ENCODE measurements at regions not wholly inside any gene's neighbourhood (a gene's known extent, or its start where the extent isn't known, plus 50 kb on each side); places are given as distances from the start of the nearest gene placed in this dataset.
A peak's percentile ranks its signal among the peaks of the same experiment; 100 is the strongest.
"Not testable (repeated sequence)": the region's sequence is repeated elsewhere in the genome, so short reads cannot be mapped to it uniquely, and the experiment has no call there.

DNA sequence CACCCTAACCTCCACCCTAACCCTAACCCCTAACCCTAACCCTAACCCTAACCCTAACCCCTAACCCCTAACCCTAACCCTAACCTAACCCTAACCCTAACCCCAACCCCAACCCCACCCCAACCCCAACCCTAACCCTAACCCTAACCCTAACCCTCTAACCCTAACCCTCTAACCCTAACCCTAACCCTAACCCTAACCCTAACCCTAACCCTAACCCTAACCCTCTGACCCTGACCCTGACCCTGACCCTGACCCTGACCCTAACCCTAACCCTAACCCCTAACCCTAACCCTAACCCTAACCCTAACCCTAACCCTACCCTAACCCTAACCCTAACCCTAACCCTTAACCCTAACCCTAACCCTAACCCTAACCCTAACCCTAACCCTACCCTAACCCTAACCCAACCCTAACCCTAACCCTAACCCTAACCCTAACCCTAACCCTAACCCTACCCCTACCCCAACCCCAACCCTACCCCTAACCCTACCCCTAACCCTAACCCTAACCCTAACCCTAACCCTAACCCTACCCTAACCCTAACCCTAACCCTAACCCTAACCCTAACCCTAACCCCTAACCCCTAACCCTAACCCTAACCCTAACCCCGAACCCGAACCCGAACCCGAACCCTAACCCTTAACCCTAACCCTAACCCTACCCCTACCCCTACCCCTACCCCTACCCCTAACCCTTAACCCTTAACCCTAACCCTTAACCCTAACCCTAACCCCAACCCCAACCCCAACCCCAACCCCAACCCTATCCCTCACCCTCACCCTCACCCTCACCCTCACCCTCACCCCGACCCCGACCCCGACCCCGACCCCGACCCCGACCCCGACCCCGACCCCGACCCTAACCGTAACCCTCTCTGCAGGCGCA lies 186.2 kb upstream of the CHL1 start:
- not testable (repeated sequence) for H3K36me3 Mint-ChIP-seq (ENCODE audit: low read depth, unreplicated experiment); H3K4me3 Mint-ChIP-seq (ENCODE audit: unreplicated experiment); H3K4me1 Mint-ChIP-seq (ENCODE audit: unreplicated experiment); H3K27me3 Mint-ChIP-seq (ENCODE audit: unreplicated experiment); H3K27ac Mint-ChIP-seq (ENCODE audit: unreplicated experiment); DNase-seq (ENCODE audit: low spot score)
- H3K9me3 Mint-ChIP-seq (ENCODE audit: unreplicated experiment) = peaks cover 13% of the 10 kb centered on the region

DNA sequence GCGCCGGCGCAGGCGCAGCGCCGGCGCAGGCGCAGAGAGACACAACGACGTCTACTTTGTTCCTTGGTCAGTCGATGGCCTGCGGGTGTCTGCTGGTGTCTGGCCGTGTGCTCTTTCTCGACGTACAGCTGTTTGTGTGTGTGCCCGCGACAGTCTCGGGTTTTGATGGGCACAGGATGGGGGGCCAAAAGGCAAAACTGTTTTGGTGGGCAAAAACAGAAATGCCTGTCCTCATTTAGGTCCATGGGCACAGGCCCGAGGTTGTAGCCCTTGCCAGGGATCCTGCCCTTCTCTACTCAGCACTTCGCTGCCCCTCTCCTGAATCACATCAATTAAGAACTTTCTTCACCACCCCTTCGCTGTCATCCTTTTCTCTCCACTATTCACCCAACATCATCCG lies 184.8 kb upstream of the CHL1 start:
- H3K27me3 Mint-ChIP-seq (ENCODE audit: unreplicated experiment) = peaks cover 4% of the 10 kb centered on the region
- H3K4me1 Mint-ChIP-seq (ENCODE audit: unreplicated experiment) = no peaks in the 10 kb centered on the region
- no peak for DNase-seq (ENCODE audit: low spot score)
- H3K36me3 Mint-ChIP-seq (ENCODE audit: low read depth, unreplicated experiment) = peaks cover 11% of the 10 kb centered on the region
- no peak overlapping the region for H3K27ac Mint-ChIP-seq (ENCODE audit: unreplicated experiment)
- peak overlapping the region; percentile 42 for H3K4me3 Mint-ChIP-seq (ENCODE audit: unreplicated experiment)
- H3K9me3 Mint-ChIP-seq (ENCODE audit: unreplicated experiment) = peaks cover 16% of the 10 kb centered on the region
- TF ChIP-seq, protein P1, sequence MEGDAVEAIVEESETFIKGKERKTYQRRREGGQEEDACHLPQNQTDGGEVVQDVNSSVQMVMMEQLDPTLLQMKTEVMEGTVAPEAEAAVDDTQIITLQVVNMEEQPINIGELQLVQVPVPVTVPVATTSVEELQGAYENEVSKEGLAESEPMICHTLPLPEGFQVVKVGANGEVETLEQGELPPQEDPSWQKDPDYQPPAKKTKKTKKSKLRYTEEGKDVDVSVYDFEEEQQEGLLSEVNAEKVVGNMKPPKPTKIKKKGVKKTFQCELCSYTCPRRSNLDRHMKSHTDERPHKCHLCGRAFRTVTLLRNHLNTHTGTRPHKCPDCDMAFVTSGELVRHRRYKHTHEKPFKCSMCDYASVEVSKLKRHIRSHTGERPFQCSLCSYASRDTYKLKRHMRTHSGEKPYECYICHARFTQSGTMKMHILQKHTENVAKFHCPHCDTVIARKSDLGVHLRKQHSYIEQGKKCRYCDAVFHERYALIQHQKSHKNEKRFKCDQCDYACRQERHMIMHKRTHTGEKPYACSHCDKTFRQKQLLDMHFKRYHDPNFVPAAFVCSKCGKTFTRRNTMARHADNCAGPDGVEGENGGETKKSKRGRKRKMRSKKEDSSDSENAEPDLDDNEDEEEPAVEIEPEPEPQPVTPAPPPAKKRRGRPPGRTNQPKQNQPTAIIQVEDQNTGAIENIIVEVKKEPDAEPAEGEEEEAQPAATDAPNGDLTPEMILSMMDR (IDR thresholded peaks at IDR 0.05; ENCODE audit: unreplicated experiment) = no peak

DNA sequence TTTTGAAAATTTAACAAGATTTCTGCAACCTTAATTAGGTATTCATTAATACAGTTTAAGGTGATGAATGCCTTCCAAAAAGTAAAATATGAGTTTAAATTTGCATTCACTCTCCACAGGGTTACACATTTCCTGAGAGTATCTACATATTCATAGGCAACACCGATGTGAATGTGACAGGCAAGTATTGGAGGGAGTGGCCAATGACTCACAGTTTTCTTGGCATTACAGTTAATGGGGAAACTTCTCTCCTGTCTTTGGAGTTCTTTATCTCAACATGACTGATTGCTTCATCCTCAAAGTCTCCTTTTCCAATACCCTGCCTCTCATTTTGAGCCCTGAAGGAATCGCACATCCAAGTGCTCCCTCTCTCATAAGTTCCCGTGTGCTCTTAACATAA lies 181.9 kb upstream of the CHL1 start:
- H3K4me1 Mint-ChIP-seq (ENCODE audit: unreplicated experiment) = no peaks in the 10 kb centered on the region
- no peak for DNase-seq (ENCODE audit: low spot score)

GRCh38 chr3:16366-16765 lies 180.2 kb upstream of the CHL1 start:
- H3K27ac Mint-ChIP-seq (ENCODE audit: unreplicated experiment) = no peak overlapping the region
- TF ChIP-seq, protein P1 (IDR thresholded peaks at IDR 0.05; ENCODE audit: unreplicated experiment) = no peak
- peaks cover 15% of the 10 kb centered on the region for H3K36me3 Mint-ChIP-seq (ENCODE audit: low read depth, unreplicated experiment)
- H3K4me1 Mint-ChIP-seq (ENCODE audit: unreplicated experiment) = no peaks in the 10 kb centered on the region
- DNase-seq (ENCODE audit: low spot score) = no peak
- H3K9me3 Mint-ChIP-seq (ENCODE audit: unreplicated experiment) = peaks cover 26% of the 10 kb centered on the region
- no peak overlapping the region for H3K4me3 Mint-ChIP-seq (ENCODE audit: unreplicated experiment)
- H3K27me3 Mint-ChIP-seq (ENCODE audit: unreplicated experiment) = peaks cover 4% of the 10 kb centered on the region

More for the DNA sequence above, 181.9 kb upstream of the CHL1 start:
- TF ChIP-seq, protein P1 (IDR thresholded peaks at IDR 0.05; ENCODE audit: unreplicated experiment) = no peak
- Mint-ChIP-seq H3K4me3 (ENCODE audit: unreplicated experiment) (no peak overlapping the region), H3K9me3 (ENCODE audit: unreplicated experiment) (peaks cover 20% of the 10 kb centered on the region), H3K27me3 (ENCODE audit: unreplicated experiment) (peaks cover 4% of the 10 kb centered on the region), H3K36me3 (ENCODE audit: low read depth, unreplicated experiment) (peaks cover 11% of the 10 kb centered on the region), H3K27ac (ENCODE audit: unreplicated experiment) (no peak overlapping the region)

DNA sequence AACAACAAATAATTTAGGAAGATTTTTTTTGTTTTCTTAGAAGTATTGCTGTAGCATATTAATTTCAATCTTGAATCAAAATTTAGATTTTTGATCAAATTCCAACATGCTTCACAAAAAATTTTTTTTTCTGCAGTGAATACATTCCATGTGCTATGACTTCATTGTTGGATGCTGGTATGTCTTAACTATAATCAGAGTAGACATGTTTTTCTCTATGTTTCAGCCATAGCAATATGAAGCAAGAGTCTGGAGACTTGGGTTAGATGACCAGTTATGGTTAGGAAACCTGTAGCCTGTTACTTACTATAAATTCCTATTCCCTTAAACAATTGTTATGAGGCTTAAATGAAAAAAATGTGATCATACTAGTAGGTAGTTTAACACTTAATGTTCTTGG lies 176.1 kb upstream of the CHL1 start:
- H3K27me3 Mint-ChIP-seq (ENCODE audit: unreplicated experiment) = no peaks in the 10 kb centered on the region
- H3K27ac Mint-ChIP-seq (ENCODE audit: unreplicated experiment) = no peak overlapping the region
- no peaks in the 10 kb centered on the region for H3K4me1 Mint-ChIP-seq (ENCODE audit: unreplicated experiment)
- H3K36me3 Mint-ChIP-seq (ENCODE audit: low read depth, unreplicated experiment) = peaks cover 8% of the 10 kb centered on the region
- TF ChIP-seq, protein P1 (IDR thresholded peaks at IDR 0.05; ENCODE audit: unreplicated experiment) = no peak
- peaks cover 15% of the 10 kb centered on the region for H3K9me3 Mint-ChIP-seq (ENCODE audit: unreplicated experiment)
- DNase-seq (ENCODE audit: low spot score) = no peak
- H3K4me3 Mint-ChIP-seq (ENCODE audit: unreplicated experiment) = no peak overlapping the region

Measured in endothelial cell (in vitro differentiated cells).